PC-3 (cell line): ENCODE measurements at regions not wholly inside any gene's neighbourhood (a gene's known extent, or its start where the extent isn't known, plus 50 kb on each side); places are given as distances from the start of the nearest gene placed in this dataset.

Experiments used
- EZH2 ChIP-seq: fragments of 300-600 bp; sonication (generic); IDR thresholded peaks from one replicate; pipeline ENCODE4 v1.6.1; 2017; ENCODE audit warnings: antibody characterized with exemption, mild to moderate bottlenecking, low read length; ENCODE audit not compliant: unreplicated experiment
- EZH2phosphoT487 ChIP-seq: fragments of 300-600 bp; sonication (generic); IDR thresholded peaks from 2 replicates; pipeline ENCODE4 v1.6.1; 2018; ENCODE audit warnings: mild to moderate bottlenecking, antibody characterized with exemption, low read length, borderline replicate concordance
- TF ChIP-seq, protein P1 (sequence below): fragments of 300-600 bp; sonication (generic); conservative IDR thresholded peaks from 2 replicates; pipeline ENCODE4 v1.5.1; 2017; ENCODE audit warnings: antibody characterized with exemption, low read depth, mild to moderate bottlenecking, low read length

DNA sequence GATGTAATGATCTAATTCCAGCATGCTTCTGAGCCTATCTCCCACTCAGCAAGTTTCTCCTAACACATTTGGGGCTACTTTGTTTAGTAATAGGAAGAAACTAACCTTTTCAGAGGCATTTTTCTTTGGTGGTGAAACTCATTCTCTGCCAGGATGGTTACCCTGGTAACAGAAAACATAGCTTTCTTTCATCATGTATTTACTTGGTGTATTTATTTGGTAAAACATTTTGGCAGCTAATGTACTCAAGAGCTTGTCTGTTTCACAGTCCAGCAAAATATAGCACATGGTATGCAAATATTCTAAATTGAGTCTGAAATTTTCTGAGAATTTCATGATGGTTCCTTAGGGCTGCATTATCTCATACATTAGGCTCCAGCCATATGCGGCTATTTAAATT, 100.0 kb downstream of the SLC35B3 start:
- TF ChIP-seq, protein P1, sequence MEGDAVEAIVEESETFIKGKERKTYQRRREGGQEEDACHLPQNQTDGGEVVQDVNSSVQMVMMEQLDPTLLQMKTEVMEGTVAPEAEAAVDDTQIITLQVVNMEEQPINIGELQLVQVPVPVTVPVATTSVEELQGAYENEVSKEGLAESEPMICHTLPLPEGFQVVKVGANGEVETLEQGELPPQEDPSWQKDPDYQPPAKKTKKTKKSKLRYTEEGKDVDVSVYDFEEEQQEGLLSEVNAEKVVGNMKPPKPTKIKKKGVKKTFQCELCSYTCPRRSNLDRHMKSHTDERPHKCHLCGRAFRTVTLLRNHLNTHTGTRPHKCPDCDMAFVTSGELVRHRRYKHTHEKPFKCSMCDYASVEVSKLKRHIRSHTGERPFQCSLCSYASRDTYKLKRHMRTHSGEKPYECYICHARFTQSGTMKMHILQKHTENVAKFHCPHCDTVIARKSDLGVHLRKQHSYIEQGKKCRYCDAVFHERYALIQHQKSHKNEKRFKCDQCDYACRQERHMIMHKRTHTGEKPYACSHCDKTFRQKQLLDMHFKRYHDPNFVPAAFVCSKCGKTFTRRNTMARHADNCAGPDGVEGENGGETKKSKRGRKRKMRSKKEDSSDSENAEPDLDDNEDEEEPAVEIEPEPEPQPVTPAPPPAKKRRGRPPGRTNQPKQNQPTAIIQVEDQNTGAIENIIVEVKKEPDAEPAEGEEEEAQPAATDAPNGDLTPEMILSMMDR: no peak
- TF ChIP-seq EZH2 (no peak), EZH2phosphoT487 (no peak)
